Left ventricle myocardium inferior (tissue), 1 donor: ENCODE measurements at regions not wholly inside any gene's neighbourhood (a gene's known extent, or its start where the extent isn't known, plus 50 kb on each side); places are given as distances from the start of the nearest gene placed in this dataset.

Source experiments
- DNase-seq: peaks from one replicate; pipeline ENCODE4 v3.0.0-alpha.2; 2020
- H3K27ac ChIP-seq: fragments of 200-600 bp; replicated peaks from 2 replicates; pipeline ENCODE4 v1.8.0; 2021
- H3K27me3 ChIP-seq: fragments of 200-600 bp; 2 replicates; pipeline ENCODE4 v1.8.0; 2021; ENCODE audit warnings: low read depth
- H3K36me3 ChIP-seq: fragments of 200-600 bp; 2 replicates; pipeline ENCODE4 v1.8.0; 2021
- H3K4me1 ChIP-seq: fragments of 200-600 bp; 2 replicates; pipeline ENCODE4 v1.8.0; 2021
- H3K4me3 ChIP-seq: fragments of 200-600 bp; 2 replicates; pipeline ENCODE4 v1.8.0; 2021; ENCODE audit warnings: mild to moderate bottlenecking, moderate library complexity
- H3K9me3 ChIP-seq: fragments of 200-600 bp; replicated peaks from 2 replicates; pipeline ENCODE4 v1.8.0; 2021
- CTCF ChIP-seq: fragments of 200-600 bp; IDR thresholded peaks from 2 replicates; pipeline ENCODE4 v1.8.0; 2021; ENCODE audit warnings: antibody characterized with exemption, mild to moderate bottlenecking, borderline replicate concordance
- intact Hi-C: fragments of 100-400 bp; cut with micrococcal nuclease; formaldehyde crosslinking; loops from one replicate; pipeline ENCODE4 v1.11.0; 2022
- donor health status: DM: no; HTN: yes; CAD: no; lungs with severe emphysema.

DNA sequence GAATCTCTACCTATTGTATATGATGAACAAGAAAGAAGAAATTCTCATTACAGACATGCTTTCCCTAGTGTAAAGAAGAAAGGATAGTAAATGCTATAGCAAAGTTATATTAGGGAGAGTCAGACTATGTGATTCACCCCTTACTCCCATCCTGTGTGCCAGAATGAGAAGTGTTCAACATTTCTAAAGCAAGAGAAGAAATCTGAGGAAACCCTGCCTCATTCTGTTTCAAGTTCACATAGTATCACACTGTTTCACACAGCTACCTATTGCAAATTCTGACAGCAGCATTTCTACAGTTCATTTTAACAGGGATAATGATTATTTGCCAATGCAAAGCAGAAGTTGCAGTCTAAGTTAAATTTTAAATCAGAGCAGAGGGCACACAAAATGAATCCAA lies 267.2 kb upstream of the TCF21 start:
- TF ChIP-seq CTCF = no peak

GRCh38 chr6:133623065-133623464 lies 265.8 kb upstream of the TCF21 start:
- no peak for TF ChIP-seq CTCF
- H3K4me1 ChIP-seq = no peaks in the 10 kb centered on the region
- H3K36me3 ChIP-seq = no peaks in the 10 kb centered on the region
- H3K27ac ChIP-seq = no peak overlapping the region
- DNase-seq = no peak
- intact Hi-C loops = no loop called here
- H3K9me3 ChIP-seq = peaks cover 14% of the 10 kb centered on the region
- no peaks in the 10 kb centered on the region for H3K27me3 ChIP-seq
- H3K4me3 ChIP-seq = no peak overlapping the region

More for the DNA sequence above, 267.2 kb upstream of the TCF21 start:
- DNase-seq = no peak
- no peak overlapping the region for H3K4me3 ChIP-seq
- H3K27me3 ChIP-seq = no peaks in the 10 kb centered on the region
- no peak overlapping the region for H3K27ac ChIP-seq
- intact Hi-C loops = no loop called here
- H3K4me1 ChIP-seq = no peaks in the 10 kb centered on the region
- H3K36me3 ChIP-seq = no peaks in the 10 kb centered on the region
- H3K9me3 ChIP-seq = peaks cover 14% of the 10 kb centered on the region

GRCh38 chr6:133623621-133624020 lies 265.3 kb upstream of the TCF21 start:
- Histone ChIP-seq H3K9me3 (peaks cover 11% of the 10 kb centered on the region), H3K36me3 (no peaks in the 10 kb centered on the region), H3K27me3 (no peaks in the 10 kb centered on the region), H3K4me3 (no peak overlapping the region), H3K4me1 (no peaks in the 10 kb centered on the region), H3K27ac (no peak overlapping the region)
- no peak for DNase-seq
- no peak for TF ChIP-seq CTCF
- intact Hi-C loops = no loop called here

- intact Hi-C loops = no loop called here
- Histone ChIP-seq H3K27me3 (no peaks in the 10 kb centered on the region), H3K4me3 (no peak overlapping the region), H3K27ac (no peak overlapping the region), H3K9me3 (no peaks in the 10 kb centered on the region), H3K36me3 (no peaks in the 10 kb centered on the region), H3K4me1 (no peaks in the 10 kb centered on the region)
- DNase-seq = no peak
- TF ChIP-seq CTCF = no peak
Observed at GRCh38 chr6:133626096-133626666, 262.7 kb upstream of the TCF21 start.

DNA sequence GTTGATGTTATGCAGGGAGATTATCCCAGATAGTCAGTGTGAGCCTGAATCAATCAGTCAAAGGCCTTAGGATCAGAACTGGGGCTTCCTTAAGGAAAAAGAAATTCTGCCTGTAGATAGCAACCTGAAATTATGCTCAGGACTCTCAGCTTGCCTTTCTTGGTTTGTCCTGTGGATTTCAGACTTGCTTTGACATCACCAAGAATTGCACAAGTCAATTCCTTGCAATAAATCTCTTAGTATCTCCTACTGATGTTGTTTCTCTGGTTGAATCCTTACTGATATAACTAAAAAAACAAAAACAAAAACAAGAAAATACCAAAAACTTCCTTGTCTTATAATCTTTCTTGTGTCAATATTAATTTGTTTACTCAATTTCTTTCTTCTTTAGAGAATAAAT lies 258.9 kb upstream of the TCF21 start:
- H3K36me3 ChIP-seq = no peaks in the 10 kb centered on the region
- no peak for TF ChIP-seq CTCF
- no peaks in the 10 kb centered on the region for H3K27me3 ChIP-seq
- H3K4me1 ChIP-seq = no peaks in the 10 kb centered on the region
- no peak overlapping the region for H3K4me3 ChIP-seq
- intact Hi-C loops = no loop called here
- no peak overlapping the region for H3K27ac ChIP-seq
- DNase-seq = no peak
- H3K9me3 ChIP-seq = no peaks in the 10 kb centered on the region
